HCT116 (cell line): ENCODE measurements at regions not wholly inside any gene's neighbourhood (a gene's known extent, or its start where the extent isn't known, plus 50 kb on each side); places are given as distances from the start of the nearest gene placed in this dataset.

Experiments
- ATAC-seq: fragments of 200-7000 bp; cut with Tn5 transposase; 2 replicates; pipeline ENCODE4 v1.9.1; 2020; ENCODE audit warnings: mild to moderate bottlenecking, moderate library complexity
- BruUV-seq: library from RNA; stranded (reverse); fragments of 400-500 nt; replicated peaks from 2 replicates; lab custom pipeline; 2021; lab: Mats Ljungman, UMichigan
- CTCF ChIA-PET: fragments of 300-600 bp; sonication (Branson Sonifier 250); formaldehyde crosslinking; loops from one replicate; lab custom pipeline; 2021; ENCODE audit warnings: antibody characterized with exemption; lab: Charles Lee
- POLR2A ChIA-PET: fragments of 300-600, 350-600 bp; sonication (Branson Sonifier 250); formaldehyde crosslinking; loops from one replicate; lab custom pipeline; 2021; ENCODE audit warnings: antibody characterized with exemption; lab: Charles Lee
- RAD21 ChIA-PET, 2 experiments: fragments of 300-600 bp; sonication (Branson Sonifier 250); formaldehyde crosslinking; loops; one replicate each; lab custom pipeline; 2023; ENCODE audit warnings: low total read pairs in 2 of 2; ENCODE audit not compliant: uncharacterized antibody in 2 of 2, unreplicated experiment in 2 of 2, low non-redundant PET in 1 of 2; lab: Charles Lee
- DNase-seq: peaks from one replicate; pipeline ENCODE4 v3.0.0-alpha.2; 2010; ENCODE audit warnings: low read depth, low spot score
- H2AFZ ChIP-seq: fragments of 200-600 bp; shearing (Covaris generic), sonication (generic); 2 replicates; pipeline ENCODE4 v1.6.1; 2017; ENCODE audit warnings: low read depth, mixed run types, mixed read lengths, antibody characterized with exemption, low read length; ENCODE audit not compliant: poor library complexity, severe bottlenecking
- H3K27ac ChIP-seq: 2 replicates; pipeline ENCODE4 v1.5.1; 2012; ENCODE audit warnings: low read depth, low read length
- H3K27me3 ChIP-seq: fragments of 200-600 bp; sonication (generic); 2 replicates; pipeline ENCODE4 v1.6.1; 2016; ENCODE audit warnings: mixed run types, low read length, mixed read lengths; ENCODE audit not compliant: insufficient read depth
- H3K36me3 ChIP-seq, 2 experiments: fragments of 200-500 bp in 1 of 2; fragments of 200-600 bp in 1 of 2; sonication (Bioruptor generic) in 1 of 2; sonication (generic) in 1 of 2; 2 replicates each; pipeline versions ENCODE4 v1.5.1 to v1.6.1; 2014 to 2016; ENCODE audit warnings: low read length in 2 of 2, inconsistent platforms in 1 of 2, mixed read lengths in 1 of 2, mixed run types in 1 of 2; ENCODE audit not compliant: insufficient read depth in 2 of 2, control insufficient read depth in 1 of 2
- H3K4me1 ChIP-seq, 2 experiments: fragments of 200-600 bp in 1 of 2; sonication (generic) in 1 of 2; 2 replicates each; pipeline versions ENCODE4 v1.5.1 to v1.6.1; 2012 to 2017; ENCODE audit warnings: low read length in 2 of 2, inconsistent platforms in 1 of 2, mild to moderate bottlenecking in 1 of 2, mixed read lengths in 1 of 2, mixed run types in 1 of 2, moderate library complexity in 1 of 2; ENCODE audit not compliant: insufficient read depth in 2 of 2, control insufficient read depth in 1 of 2
- H3K4me2 ChIP-seq: fragments of 200-600 bp; sonication (generic); 2 replicates; pipeline ENCODE4 v1.6.1; 2017; ENCODE audit warnings: mixed run types, low read length, mixed read lengths
- H3K4me3 ChIP-seq, 2 experiments: fragments of 200-600 bp in 1 of 2; sonication (generic) in 1 of 2; replicated peaks in 1 of 2; 2 replicates each; pipeline ENCODE4 v1.5.1; 2011 to 2016; ENCODE audit warnings: low read length in 2 of 2, control low read depth in 1 of 2, low read depth in 1 of 2, mild to moderate bottlenecking in 1 of 2, mixed read lengths in 1 of 2, mixed run types in 1 of 2
- H3K79me2 ChIP-seq: fragments of 200-600 bp; sonication (generic); 2 replicates; pipeline ENCODE4 v1.6.1; 2017; ENCODE audit warnings: mild to moderate bottlenecking, mixed run types, low read length, moderate library complexity, mixed read lengths; ENCODE audit not compliant: insufficient read depth
- H3K9ac ChIP-seq: fragments of 200-600 bp; sonication (generic); 2 replicates; pipeline ENCODE4 v1.6.1; 2016; ENCODE audit warnings: low read length, mixed read lengths
- H3K9me2 ChIP-seq: fragments of 200-600 bp; sonication (generic), shearing (Covaris generic); 2 replicates; pipeline ENCODE4 v1.6.1; 2017; ENCODE audit warnings: mixed run types, mild to moderate bottlenecking, moderate library complexity; ENCODE audit not compliant: insufficient read depth
- H3K9me3 ChIP-seq, 2 experiments: fragments of 200-500 bp in 1 of 2; fragments of 200-600 bp in 1 of 2; sonication (Bioruptor generic) in 1 of 2; sonication (generic) in 1 of 2; 2 replicates each; pipeline ENCODE4 v1.6.1; 2014 to 2017; ENCODE audit warnings: low read length in 2 of 2, mixed read lengths in 2 of 2, inconsistent platforms in 1 of 2, low read depth in 1 of 2, mild to moderate bottlenecking in 1 of 2, mixed run types in 1 of 2, moderate library complexity in 1 of 2; ENCODE audit not compliant: control insufficient read depth in 1 of 2, insufficient read depth in 1 of 2
- H4K20me1 ChIP-seq: fragments of 200-600 bp; sonication (generic), shearing (Covaris generic); 2 replicates; pipeline ENCODE4 v1.6.1; 2017; ENCODE audit warnings: mixed run types, mild to moderate bottlenecking, moderate library complexity; ENCODE audit not compliant: insufficient read depth
- CBX3 ChIP-seq: IDR thresholded peaks from 2 replicates; pipeline ENCODE4 v1.6.1; 2012; ENCODE audit warnings: low read depth
- EGR1 ChIP-seq: IDR thresholded peaks from 2 replicates; pipeline ENCODE4 v1.6.1; 2012; ENCODE audit warnings: low read depth
- EZH2 ChIP-seq: fragments of 200-600 bp; sonication (generic); IDR thresholded peaks from 2 replicates; pipeline ENCODE4 v1.6.1; 2017; ENCODE audit warnings: antibody characterized with exemption, mixed run types
- EZH2phosphoT487 ChIP-seq: fragments of 200-600 bp; IDR thresholded peaks from 2 replicates; pipeline ENCODE4 v1.6.1; 2018; ENCODE audit warnings: antibody characterized with exemption, borderline replicate concordance
- FOSL1 ChIP-seq: IDR thresholded peaks from 2 replicates; pipeline ENCODE4 v1.6.1; 2012; ENCODE audit warnings: low read depth
- JUND ChIP-seq: IDR thresholded peaks from 2 replicates; pipeline ENCODE4 v1.6.1; 2012
- POLR2A ChIP-seq: IDR thresholded peaks from 2 replicates; pipeline ENCODE4 v1.7.0; 2011; ENCODE audit warnings: borderline replicate concordance; ENCODE audit not compliant: insufficient read depth, insufficient read length; ENCODE audit errors: extremely low read depth
- POLR2AphosphoS5 ChIP-seq: IDR thresholded peaks from 2 replicates; pipeline ENCODE4 v1.6.1; 2011; ENCODE audit warnings: mild to moderate bottlenecking, low read depth, low read length, moderate library complexity
- RAD21 ChIP-seq: IDR thresholded peaks from 2 replicates; pipeline ENCODE4 v1.6.1; 2012; ENCODE audit warnings: low read depth, mild to moderate bottlenecking
- SIN3A ChIP-seq: IDR thresholded peaks from 2 replicates; pipeline ENCODE4 v1.6.1; 2012; ENCODE audit warnings: low read depth
- SRF ChIP-seq: IDR thresholded peaks from 2 replicates; pipeline ENCODE4 v1.6.1; 2012; ENCODE audit warnings: low read depth
- YY1 ChIP-seq: IDR thresholded peaks from 2 replicates; pipeline ENCODE4 v1.6.1; 2011; ENCODE audit warnings: low read length, low read depth, moderate library complexity, mild to moderate bottlenecking; ENCODE audit not compliant: insufficient replicate concordance; ENCODE audit errors: extremely low read depth
- ZFX ChIP-seq: fragments of 450-650 bp; IDR thresholded peaks from 2 replicates; pipeline ENCODE4 v1.6.1; 2017
- ZNF274 ChIP-seq: fragments of 200-500 bp; sonication (Bioruptor generic); IDR thresholded peaks from 2 replicates; pipeline ENCODE4 v1.6.1; 2014; ENCODE audit warnings: mild to moderate bottlenecking, low read depth, low read length, inconsistent platforms
- intact Hi-C: fragments of 100-400 bp; cut with micrococcal nuclease; formaldehyde crosslinking; loops from 2 replicates; pipeline ENCODE4 v1.10.0; 2022
- TF ChIP-seq, protein P1 (sequence below): IDR thresholded peaks from 2 replicates; pipeline ENCODE4 v1.6.1; 2012; ENCODE audit warnings: low read depth
- TF ChIP-seq, protein P2 (sequence below): IDR thresholded peaks from 2 replicates; pipeline ENCODE4 v1.6.1; 2012
- TF ChIP-seq, protein P3 (sequence below): IDR thresholded peaks from 2 replicates; pipeline ENCODE4 v1.6.1; 2011; ENCODE audit warnings: mild to moderate bottlenecking, low read length, moderate library complexity; ENCODE audit not compliant: insufficient replicate concordance; ENCODE audit errors: extremely low read depth
- TF ChIP-seq, protein P4 (sequence below), 3 experiments: fragments of 200-600 bp in 1 of 3; sonication (generic) in 1 of 3; IDR thresholded peaks in 2 of 3; conservative IDR thresholded peaks in 1 of 3; 2 replicates each; pipeline ENCODE4 v1.5.1; 2012 to 2017; ENCODE audit warnings: low read depth in 2 of 3, low read length in 2 of 3, antibody characterized with exemption in 1 of 3, borderline replicate concordance in 1 of 3, control low read depth in 1 of 3, mild to moderate bottlenecking in 1 of 3, mixed read lengths in 1 of 3, mixed run types in 1 of 3, moderate library complexity in 1 of 3; ENCODE audit not compliant: insufficient read depth in 1 of 3

DNA sequence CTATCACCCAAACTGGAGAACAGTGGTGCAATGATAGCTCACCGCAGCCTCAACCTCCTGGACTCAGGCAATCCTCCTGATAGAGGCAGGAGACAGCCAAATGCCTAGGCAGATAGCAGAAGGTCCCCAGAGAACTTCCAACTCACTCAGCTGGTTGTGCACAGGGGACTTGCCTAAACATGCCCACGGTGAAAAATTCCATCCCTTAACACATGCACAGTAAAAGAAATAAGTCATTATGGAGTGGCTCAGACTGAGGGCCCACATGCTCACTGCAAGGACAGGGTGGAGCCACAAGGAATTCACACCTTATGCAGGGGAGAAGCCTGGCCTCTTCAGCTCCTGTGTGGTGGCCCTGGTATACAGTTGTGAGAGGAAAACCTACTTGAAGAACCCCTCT, 525.8 kb upstream of the ATP2B1 start:
- no peaks in the 10 kb centered on the region for H3K79me2 ChIP-seq
- POLR2A ChIA-PET = no interaction called here

More for the DNA sequence above, 525.8 kb upstream of the ATP2B1 start:
- ChIA-PET CTCF (no interaction called here), RAD21 (no interaction called here)
- intact Hi-C loops = no loop called here
- no peaks in the 10 kb centered on the region for H3K27me3 ChIP-seq
- no peak for TF ChIP-seq YY1
- TF ChIP-seq EGR1 = no peak
- TF ChIP-seq SRF = no peak
- TF ChIP-seq, protein P1, sequence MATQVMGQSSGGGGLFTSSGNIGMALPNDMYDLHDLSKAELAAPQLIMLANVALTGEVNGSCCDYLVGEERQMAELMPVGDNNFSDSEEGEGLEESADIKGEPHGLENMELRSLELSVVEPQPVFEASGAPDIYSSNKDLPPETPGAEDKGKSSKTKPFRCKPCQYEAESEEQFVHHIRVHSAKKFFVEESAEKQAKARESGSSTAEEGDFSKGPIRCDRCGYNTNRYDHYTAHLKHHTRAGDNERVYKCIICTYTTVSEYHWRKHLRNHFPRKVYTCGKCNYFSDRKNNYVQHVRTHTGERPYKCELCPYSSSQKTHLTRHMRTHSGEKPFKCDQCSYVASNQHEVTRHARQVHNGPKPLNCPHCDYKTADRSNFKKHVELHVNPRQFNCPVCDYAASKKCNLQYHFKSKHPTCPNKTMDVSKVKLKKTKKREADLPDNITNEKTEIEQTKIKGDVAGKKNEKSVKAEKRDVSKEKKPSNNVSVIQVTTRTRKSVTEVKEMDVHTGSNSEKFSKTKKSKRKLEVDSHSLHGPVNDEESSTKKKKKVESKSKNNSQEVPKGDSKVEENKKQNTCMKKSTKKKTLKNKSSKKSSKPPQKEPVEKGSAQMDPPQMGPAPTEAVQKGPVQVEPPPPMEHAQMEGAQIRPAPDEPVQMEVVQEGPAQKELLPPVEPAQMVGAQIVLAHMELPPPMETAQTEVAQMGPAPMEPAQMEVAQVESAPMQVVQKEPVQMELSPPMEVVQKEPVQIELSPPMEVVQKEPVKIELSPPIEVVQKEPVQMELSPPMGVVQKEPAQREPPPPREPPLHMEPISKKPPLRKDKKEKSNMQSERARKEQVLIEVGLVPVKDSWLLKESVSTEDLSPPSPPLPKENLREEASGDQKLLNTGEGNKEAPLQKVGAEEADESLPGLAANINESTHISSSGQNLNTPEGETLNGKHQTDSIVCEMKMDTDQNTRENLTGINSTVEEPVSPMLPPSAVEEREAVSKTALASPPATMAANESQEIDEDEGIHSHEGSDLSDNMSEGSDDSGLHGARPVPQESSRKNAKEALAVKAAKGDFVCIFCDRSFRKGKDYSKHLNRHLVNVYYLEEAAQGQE = no peak
- TF ChIP-seq POLR2AphosphoS5 = no peak
- TF ChIP-seq SIN3A = no peak
- no peak for TF ChIP-seq RAD21
- no peak for TF ChIP-seq ZFX
- TF ChIP-seq, protein P2, sequence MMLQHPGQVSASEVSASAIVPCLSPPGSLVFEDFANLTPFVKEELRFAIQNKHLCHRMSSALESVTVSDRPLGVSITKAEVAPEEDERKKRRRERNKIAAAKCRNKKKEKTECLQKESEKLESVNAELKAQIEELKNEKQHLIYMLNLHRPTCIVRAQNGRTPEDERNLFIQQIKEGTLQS = no peak
- TF ChIP-seq, protein P3, sequence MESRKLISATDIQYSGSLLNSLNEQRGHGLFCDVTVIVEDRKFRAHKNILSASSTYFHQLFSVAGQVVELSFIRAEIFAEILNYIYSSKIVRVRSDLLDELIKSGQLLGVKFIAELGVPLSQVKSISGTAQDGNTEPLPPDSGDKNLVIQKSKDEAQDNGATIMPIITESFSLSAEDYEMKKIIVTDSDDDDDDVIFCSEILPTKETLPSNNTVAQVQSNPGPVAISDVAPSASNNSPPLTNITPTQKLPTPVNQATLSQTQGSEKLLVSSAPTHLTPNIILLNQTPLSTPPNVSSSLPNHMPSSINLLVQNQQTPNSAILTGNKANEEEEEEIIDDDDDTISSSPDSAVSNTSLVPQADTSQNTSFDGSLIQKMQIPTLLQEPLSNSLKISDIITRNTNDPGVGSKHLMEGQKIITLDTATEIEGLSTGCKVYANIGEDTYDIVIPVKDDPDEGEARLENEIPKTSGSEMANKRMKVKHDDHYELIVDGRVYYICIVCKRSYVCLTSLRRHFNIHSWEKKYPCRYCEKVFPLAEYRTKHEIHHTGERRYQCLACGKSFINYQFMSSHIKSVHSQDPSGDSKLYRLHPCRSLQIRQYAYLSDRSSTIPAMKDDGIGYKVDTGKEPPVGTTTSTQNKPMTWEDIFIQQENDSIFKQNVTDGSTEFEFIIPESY = no peak
- TF ChIP-seq ZNF274 = no peak
- TF ChIP-seq, protein P4, sequence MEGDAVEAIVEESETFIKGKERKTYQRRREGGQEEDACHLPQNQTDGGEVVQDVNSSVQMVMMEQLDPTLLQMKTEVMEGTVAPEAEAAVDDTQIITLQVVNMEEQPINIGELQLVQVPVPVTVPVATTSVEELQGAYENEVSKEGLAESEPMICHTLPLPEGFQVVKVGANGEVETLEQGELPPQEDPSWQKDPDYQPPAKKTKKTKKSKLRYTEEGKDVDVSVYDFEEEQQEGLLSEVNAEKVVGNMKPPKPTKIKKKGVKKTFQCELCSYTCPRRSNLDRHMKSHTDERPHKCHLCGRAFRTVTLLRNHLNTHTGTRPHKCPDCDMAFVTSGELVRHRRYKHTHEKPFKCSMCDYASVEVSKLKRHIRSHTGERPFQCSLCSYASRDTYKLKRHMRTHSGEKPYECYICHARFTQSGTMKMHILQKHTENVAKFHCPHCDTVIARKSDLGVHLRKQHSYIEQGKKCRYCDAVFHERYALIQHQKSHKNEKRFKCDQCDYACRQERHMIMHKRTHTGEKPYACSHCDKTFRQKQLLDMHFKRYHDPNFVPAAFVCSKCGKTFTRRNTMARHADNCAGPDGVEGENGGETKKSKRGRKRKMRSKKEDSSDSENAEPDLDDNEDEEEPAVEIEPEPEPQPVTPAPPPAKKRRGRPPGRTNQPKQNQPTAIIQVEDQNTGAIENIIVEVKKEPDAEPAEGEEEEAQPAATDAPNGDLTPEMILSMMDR (IDR thresholded peaks at IDR 0.05 in 2 of 3, conservative IDR thresholded peaks at IDR 0.05 in 1 of 3; ENCODE audit: borderline replicate concordance in 1 of 3, insufficient read depth in 1 of 3, low read depth in 2 of 3, low read length in 2 of 3) = no peak
- no peak for TF ChIP-seq CBX3
- TF ChIP-seq JUND = no peak
- no peak for TF ChIP-seq EZH2phosphoT487
- no peak for TF ChIP-seq FOSL1
- no peak for TF ChIP-seq POLR2A
- no peak for TF ChIP-seq EZH2
- no peaks in the 10 kb centered on the region for H3K9me3 ChIP-seq
- H3K9me2 ChIP-seq = no peaks in the 10 kb centered on the region; the same call in 1 of the 2 replicates
- no peak for DNase-seq
- no peaks in the 10 kb centered on the region for H4K20me1 ChIP-seq
- H3K4me2 ChIP-seq = no peak overlapping the region
- no peaks in the 10 kb centered on the region for H3K4me1 ChIP-seq
- ATAC-seq = no peak
- no peak overlapping the region for H3K27ac ChIP-seq
- H3K4me3 ChIP-seq = no peak overlapping the region
- BruUV-seq = no TSS peak
- no peak overlapping the region for H2AFZ ChIP-seq
- no peak overlapping the region for H3K9ac ChIP-seq
- H3K36me3 ChIP-seq = no peaks in the 10 kb centered on the region
